GM23338 (cell line): ENCODE measurements at regions not wholly inside any gene's neighbourhood (a gene's known extent, or its start where the extent isn't known, plus 50 kb on each side); places are given as distances from the start of the nearest gene placed in this dataset.

Experiments used
- ATAC-seq: fragments of 200-7000 bp; cut with Tn5 transposase; 3 replicates; pipeline ENCODE4 v1.9.1; 2020
- DNase-seq: peaks from one replicate; pipeline ENCODE4 v3.0.0-alpha.2; 2015; ENCODE audit warnings: low spot score
- H2AFZ ChIP-seq: fragments of 200-600 bp; sonication (generic); 2 replicates; pipeline ENCODE4 v1.8.0; 2016; ENCODE audit warnings: antibody characterized with exemption, mild to moderate bottlenecking, moderate library complexity
- H3F3A ChIP-seq: fragments of 200-600 bp; sonication (generic); replicated peaks from 2 replicates; pipeline ENCODE4 v1.8.0; 2017; ENCODE audit warnings: antibody characterized with exemption, mixed run types, low read depth
- H3K27ac ChIP-seq: fragments of 200-600 bp; sonication (generic); 2 replicates; pipeline ENCODE4 v1.6.1; 2016; ENCODE audit warnings: low read depth
- H3K27me3 ChIP-seq: fragments of 200-600 bp; sonication (generic); 2 replicates; pipeline ENCODE4 v1.8.0; 2016; ENCODE audit warnings: mild to moderate bottlenecking, mixed run types, moderate library complexity; ENCODE audit not compliant: insufficient read depth
- H3K36me3 ChIP-seq: fragments of 200-600 bp; sonication (generic); 2 replicates; pipeline ENCODE4 v1.8.0; 2016; ENCODE audit warnings: mild to moderate bottlenecking; ENCODE audit not compliant: insufficient read depth
- H3K4me1 ChIP-seq: fragments of 200-600 bp; sonication (generic); 2 replicates; pipeline ENCODE4 v1.8.0; 2016; ENCODE audit warnings: mild to moderate bottlenecking, moderate library complexity; ENCODE audit not compliant: insufficient read depth
- H3K4me2 ChIP-seq: fragments of 200-600 bp; sonication (generic); 2 replicates; pipeline ENCODE4 v1.7.1; 2017; ENCODE audit warnings: mixed run types
- H3K4me3 ChIP-seq: fragments of 200-600 bp; sonication (generic); 2 replicates; pipeline ENCODE4 v1.6.1; 2016; ENCODE audit warnings: mixed run types
- H3K79me2 ChIP-seq: fragments of 200-600 bp; sonication (generic); replicated peaks from 2 replicates; pipeline ENCODE4 v1.8.0; 2017; ENCODE audit warnings: mild to moderate bottlenecking; ENCODE audit not compliant: insufficient read depth
- H3K9me2 ChIP-seq: fragments of 200-600 bp; sonication (generic); 2 replicates; pipeline ENCODE4 v1.8.0; 2017; ENCODE audit not compliant: insufficient read depth
- H4K20me1 ChIP-seq: fragments of 200-600 bp; sonication (generic); replicated peaks from 2 replicates; pipeline ENCODE4 v1.8.0; 2017; ENCODE audit warnings: mild to moderate bottlenecking; ENCODE audit not compliant: insufficient read depth
- H3K27ac Mint-ChIP-seq: 2 replicates; pipeline ENCODE4 v1.8.0; 2020; ENCODE audit warnings: inconsistent platforms, mild to moderate bottlenecking, moderate library complexity, mixed read lengths
- H3K27me3 Mint-ChIP-seq: 3 replicates; pipeline ENCODE4 v1.8.0; 2022; ENCODE audit warnings: low read depth, mild to moderate bottlenecking, moderate library complexity, mixed read lengths, inconsistent platforms; ENCODE audit not compliant: insufficient read depth, poor library complexity
- H3K36me3 Mint-ChIP-seq: 3 replicates; pipeline ENCODE4 v1.8.0; 2021; ENCODE audit warnings: low read depth, mild to moderate bottlenecking, inconsistent platforms, moderate library complexity, mixed read lengths
- H3K4me1 Mint-ChIP-seq: 3 replicates; pipeline ENCODE4 v1.8.0; 2020; ENCODE audit warnings: mild to moderate bottlenecking, inconsistent platforms, mixed read lengths
- H3K4me3 Mint-ChIP-seq: 3 replicates; pipeline ENCODE4 v1.8.0; 2021; ENCODE audit warnings: moderate library complexity, mild to moderate bottlenecking, inconsistent platforms, mixed read lengths
- H3K9me3 Mint-ChIP-seq: 3 replicates; pipeline ENCODE4 v1.8.0; 2020; ENCODE audit warnings: moderate library complexity, mild to moderate bottlenecking, inconsistent platforms, mixed read lengths
- ETS1 ChIP-seq: IDR thresholded peaks from 2 replicates; pipeline ENCODE4 v1.6.1; 2016; ENCODE audit warnings: antibody characterized with exemption
- EZH2 ChIP-seq: fragments of 200-600 bp; sonication (generic); IDR thresholded peaks from one replicate; pipeline ENCODE4 v1.8.0; 2017; ENCODE audit warnings: antibody characterized with exemption, mild to moderate bottlenecking, low read depth; ENCODE audit not compliant: unreplicated experiment
- EZH2phosphoT487 ChIP-seq: fragments of 200-600 bp; sonication (generic); IDR thresholded peaks from one replicate; pipeline ENCODE4 v1.8.1; 2018; ENCODE audit warnings: antibody characterized with exemption; ENCODE audit not compliant: unreplicated experiment
- JUNB ChIP-seq: IDR thresholded peaks from one replicate; pipeline ENCODE4 v1.6.1; 2016; ENCODE audit warnings: antibody characterized with exemption; ENCODE audit not compliant: unreplicated experiment
- NANOG ChIP-seq: IDR thresholded peaks from 2 replicates; pipeline ENCODE4 v1.6.1; 2016; ENCODE audit warnings: antibody characterized with exemption, borderline replicate concordance
- POLR2AphosphoS5 ChIP-seq: IDR thresholded peaks from 2 replicates; pipeline ENCODE4 v1.6.1; 2016; ENCODE audit warnings: antibody characterized with exemption, low read depth
- ZNF114 ChIP-seq: fragments of 250-450 bp; sonication (Bioruptor Pico); IDR thresholded peaks from 2 replicates; pipeline ENCODE4 v1.5.0; 2020; ENCODE audit warnings: mild to moderate bottlenecking, moderate library complexity
- ZNF331 ChIP-seq: fragments of 250-450 bp; sonication (Bioruptor Pico); IDR thresholded peaks from 2 replicates; pipeline ENCODE4 v1.5.0; 2020; ENCODE audit warnings: low read depth, mild to moderate bottlenecking, moderate library complexity
- TF ChIP-seq, protein P1 (sequence below): IDR thresholded peaks from one replicate; pipeline ENCODE4 v1.6.1; 2018; ENCODE audit warnings: antibody characterized with exemption; ENCODE audit not compliant: unreplicated experiment
- TF ChIP-seq, protein P2 (sequence below), 2 experiments: fragments of 200-600 bp in 1 of 2; sonication (generic) in 1 of 2; conservative IDR thresholded peaks; 2 replicates each; pipeline versions ENCODE4 v1.5.1 to v1.6.1; 2016 to 2017; ENCODE audit warnings: antibody characterized with exemption in 2 of 2, low read depth in 2 of 2, mild to moderate bottlenecking in 2 of 2, moderate library complexity in 1 of 2
- TF ChIP-seq, protein P3 (sequence below): fragments of 250-450 bp; sonication (Bioruptor Pico); IDR thresholded peaks from 2 replicates; pipeline ENCODE4 v1.5.0; 2020; ENCODE audit warnings: mild to moderate bottlenecking, moderate library complexity

- Histone ChIP-seq H3F3A (no peaks in the 10 kb centered on the region), H3K4me1 (no peaks in the 10 kb centered on the region), H3K9me2 (peaks cover 6% of the 10 kb centered on the region; the same call in 1 of the 2 replicates), H3K36me3 (no peaks in the 10 kb centered on the region), H3K79me2 (no peaks in the 10 kb centered on the region), H3K4me2 (no peak overlapping the region), H3K27me3 (no peaks in the 10 kb centered on the region), H4K20me1 (no peaks in the 10 kb centered on the region), H2AFZ (no peak overlapping the region), H3K27ac (no peak overlapping the region), H3K4me3 (no peak overlapping the region)
- H3K27me3 Mint-ChIP-seq, result peaks cover 8% of the 10 kb centered on the region
- no peak overlapping the region for H3K4me3 Mint-ChIP-seq
- peaks cover 21% of the 10 kb centered on the region for H3K4me1 Mint-ChIP-seq
- ATAC-seq (no peak), DNase-seq (no peak)
- 0 out of 3 replicates have a peak, but pooled peaks cover 2% of the 10 kb centered on the region for H3K9me3 Mint-ChIP-seq
- TF ChIP-seq ZNF331 (CRISPR knock-in tag) (no peak), JUNB (no peak), ZNF114 (CRISPR knock-in tag) (no peak), POLR2AphosphoS5 (no peak), NANOG (no peak), ETS1 (no peak), EZH2 (no peak), EZH2phosphoT487 (no peak)
- TF ChIP-seq, protein P1, sequence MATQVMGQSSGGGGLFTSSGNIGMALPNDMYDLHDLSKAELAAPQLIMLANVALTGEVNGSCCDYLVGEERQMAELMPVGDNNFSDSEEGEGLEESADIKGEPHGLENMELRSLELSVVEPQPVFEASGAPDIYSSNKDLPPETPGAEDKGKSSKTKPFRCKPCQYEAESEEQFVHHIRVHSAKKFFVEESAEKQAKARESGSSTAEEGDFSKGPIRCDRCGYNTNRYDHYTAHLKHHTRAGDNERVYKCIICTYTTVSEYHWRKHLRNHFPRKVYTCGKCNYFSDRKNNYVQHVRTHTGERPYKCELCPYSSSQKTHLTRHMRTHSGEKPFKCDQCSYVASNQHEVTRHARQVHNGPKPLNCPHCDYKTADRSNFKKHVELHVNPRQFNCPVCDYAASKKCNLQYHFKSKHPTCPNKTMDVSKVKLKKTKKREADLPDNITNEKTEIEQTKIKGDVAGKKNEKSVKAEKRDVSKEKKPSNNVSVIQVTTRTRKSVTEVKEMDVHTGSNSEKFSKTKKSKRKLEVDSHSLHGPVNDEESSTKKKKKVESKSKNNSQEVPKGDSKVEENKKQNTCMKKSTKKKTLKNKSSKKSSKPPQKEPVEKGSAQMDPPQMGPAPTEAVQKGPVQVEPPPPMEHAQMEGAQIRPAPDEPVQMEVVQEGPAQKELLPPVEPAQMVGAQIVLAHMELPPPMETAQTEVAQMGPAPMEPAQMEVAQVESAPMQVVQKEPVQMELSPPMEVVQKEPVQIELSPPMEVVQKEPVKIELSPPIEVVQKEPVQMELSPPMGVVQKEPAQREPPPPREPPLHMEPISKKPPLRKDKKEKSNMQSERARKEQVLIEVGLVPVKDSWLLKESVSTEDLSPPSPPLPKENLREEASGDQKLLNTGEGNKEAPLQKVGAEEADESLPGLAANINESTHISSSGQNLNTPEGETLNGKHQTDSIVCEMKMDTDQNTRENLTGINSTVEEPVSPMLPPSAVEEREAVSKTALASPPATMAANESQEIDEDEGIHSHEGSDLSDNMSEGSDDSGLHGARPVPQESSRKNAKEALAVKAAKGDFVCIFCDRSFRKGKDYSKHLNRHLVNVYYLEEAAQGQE, result no peak
- TF ChIP-seq, protein P2, sequence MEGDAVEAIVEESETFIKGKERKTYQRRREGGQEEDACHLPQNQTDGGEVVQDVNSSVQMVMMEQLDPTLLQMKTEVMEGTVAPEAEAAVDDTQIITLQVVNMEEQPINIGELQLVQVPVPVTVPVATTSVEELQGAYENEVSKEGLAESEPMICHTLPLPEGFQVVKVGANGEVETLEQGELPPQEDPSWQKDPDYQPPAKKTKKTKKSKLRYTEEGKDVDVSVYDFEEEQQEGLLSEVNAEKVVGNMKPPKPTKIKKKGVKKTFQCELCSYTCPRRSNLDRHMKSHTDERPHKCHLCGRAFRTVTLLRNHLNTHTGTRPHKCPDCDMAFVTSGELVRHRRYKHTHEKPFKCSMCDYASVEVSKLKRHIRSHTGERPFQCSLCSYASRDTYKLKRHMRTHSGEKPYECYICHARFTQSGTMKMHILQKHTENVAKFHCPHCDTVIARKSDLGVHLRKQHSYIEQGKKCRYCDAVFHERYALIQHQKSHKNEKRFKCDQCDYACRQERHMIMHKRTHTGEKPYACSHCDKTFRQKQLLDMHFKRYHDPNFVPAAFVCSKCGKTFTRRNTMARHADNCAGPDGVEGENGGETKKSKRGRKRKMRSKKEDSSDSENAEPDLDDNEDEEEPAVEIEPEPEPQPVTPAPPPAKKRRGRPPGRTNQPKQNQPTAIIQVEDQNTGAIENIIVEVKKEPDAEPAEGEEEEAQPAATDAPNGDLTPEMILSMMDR (conservative IDR thresholded peaks at IDR 0.05; ENCODE audit: low read depth in 2 of 2), result no peak
- H3K36me3 Mint-ChIP-seq, result no peaks in the 10 kb centered on the region
- no peak overlapping the region for H3K27ac Mint-ChIP-seq
These were observed 205.9 kb upstream of the LINGO1 start for GRCh38 chr15:77838595-77838994.

DNA sequence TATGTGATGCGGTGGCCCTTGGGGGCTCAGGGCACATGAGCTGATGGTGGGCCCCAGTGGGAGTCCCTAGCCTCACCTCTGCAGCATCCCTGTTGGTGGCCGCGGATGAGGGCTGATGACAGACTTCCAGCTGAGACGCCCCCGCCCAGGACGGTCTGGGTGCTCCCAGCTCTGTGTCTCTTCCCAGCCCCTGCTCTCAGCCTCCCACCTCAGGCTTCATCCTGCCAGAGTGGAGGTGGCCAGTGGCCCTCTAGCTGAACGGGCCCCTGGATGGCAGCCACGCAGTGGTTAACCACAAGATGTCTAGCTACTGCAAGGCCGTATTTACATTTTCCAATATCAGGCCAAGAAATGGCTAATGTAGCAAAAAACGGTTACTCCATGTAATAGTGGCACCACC, 205.3 kb upstream of the LINGO1 start:
- Mint-ChIP-seq H3K27me3 (peaks cover 8% of the 10 kb centered on the region), H3K4me1 (peaks cover 21% of the 10 kb centered on the region), H3K4me3 (no peak overlapping the region), H3K36me3 (no peaks in the 10 kb centered on the region), H3K27ac (no peak overlapping the region), H3K9me3 (no peaks in the 10 kb centered on the region)
- Histone ChIP-seq H3K4me1 (no peaks in the 10 kb centered on the region), H3K4me3 (no peak overlapping the region), H3F3A (no peaks in the 10 kb centered on the region), H3K79me2 (no peaks in the 10 kb centered on the region), H3K27ac (no peak overlapping the region), H3K9me2 (0 out of 2 replicates have a peak, but pooled peaks cover 4% of the 10 kb centered on the region), H3K27me3 (no peaks in the 10 kb centered on the region), H3K4me2 (no peak overlapping the region), H2AFZ (no peak overlapping the region), H3K36me3 (no peaks in the 10 kb centered on the region), H4K20me1 (no peaks in the 10 kb centered on the region)
- ATAC-seq (no peak), DNase-seq (no peak)
- TF ChIP-seq, protein P3, sequence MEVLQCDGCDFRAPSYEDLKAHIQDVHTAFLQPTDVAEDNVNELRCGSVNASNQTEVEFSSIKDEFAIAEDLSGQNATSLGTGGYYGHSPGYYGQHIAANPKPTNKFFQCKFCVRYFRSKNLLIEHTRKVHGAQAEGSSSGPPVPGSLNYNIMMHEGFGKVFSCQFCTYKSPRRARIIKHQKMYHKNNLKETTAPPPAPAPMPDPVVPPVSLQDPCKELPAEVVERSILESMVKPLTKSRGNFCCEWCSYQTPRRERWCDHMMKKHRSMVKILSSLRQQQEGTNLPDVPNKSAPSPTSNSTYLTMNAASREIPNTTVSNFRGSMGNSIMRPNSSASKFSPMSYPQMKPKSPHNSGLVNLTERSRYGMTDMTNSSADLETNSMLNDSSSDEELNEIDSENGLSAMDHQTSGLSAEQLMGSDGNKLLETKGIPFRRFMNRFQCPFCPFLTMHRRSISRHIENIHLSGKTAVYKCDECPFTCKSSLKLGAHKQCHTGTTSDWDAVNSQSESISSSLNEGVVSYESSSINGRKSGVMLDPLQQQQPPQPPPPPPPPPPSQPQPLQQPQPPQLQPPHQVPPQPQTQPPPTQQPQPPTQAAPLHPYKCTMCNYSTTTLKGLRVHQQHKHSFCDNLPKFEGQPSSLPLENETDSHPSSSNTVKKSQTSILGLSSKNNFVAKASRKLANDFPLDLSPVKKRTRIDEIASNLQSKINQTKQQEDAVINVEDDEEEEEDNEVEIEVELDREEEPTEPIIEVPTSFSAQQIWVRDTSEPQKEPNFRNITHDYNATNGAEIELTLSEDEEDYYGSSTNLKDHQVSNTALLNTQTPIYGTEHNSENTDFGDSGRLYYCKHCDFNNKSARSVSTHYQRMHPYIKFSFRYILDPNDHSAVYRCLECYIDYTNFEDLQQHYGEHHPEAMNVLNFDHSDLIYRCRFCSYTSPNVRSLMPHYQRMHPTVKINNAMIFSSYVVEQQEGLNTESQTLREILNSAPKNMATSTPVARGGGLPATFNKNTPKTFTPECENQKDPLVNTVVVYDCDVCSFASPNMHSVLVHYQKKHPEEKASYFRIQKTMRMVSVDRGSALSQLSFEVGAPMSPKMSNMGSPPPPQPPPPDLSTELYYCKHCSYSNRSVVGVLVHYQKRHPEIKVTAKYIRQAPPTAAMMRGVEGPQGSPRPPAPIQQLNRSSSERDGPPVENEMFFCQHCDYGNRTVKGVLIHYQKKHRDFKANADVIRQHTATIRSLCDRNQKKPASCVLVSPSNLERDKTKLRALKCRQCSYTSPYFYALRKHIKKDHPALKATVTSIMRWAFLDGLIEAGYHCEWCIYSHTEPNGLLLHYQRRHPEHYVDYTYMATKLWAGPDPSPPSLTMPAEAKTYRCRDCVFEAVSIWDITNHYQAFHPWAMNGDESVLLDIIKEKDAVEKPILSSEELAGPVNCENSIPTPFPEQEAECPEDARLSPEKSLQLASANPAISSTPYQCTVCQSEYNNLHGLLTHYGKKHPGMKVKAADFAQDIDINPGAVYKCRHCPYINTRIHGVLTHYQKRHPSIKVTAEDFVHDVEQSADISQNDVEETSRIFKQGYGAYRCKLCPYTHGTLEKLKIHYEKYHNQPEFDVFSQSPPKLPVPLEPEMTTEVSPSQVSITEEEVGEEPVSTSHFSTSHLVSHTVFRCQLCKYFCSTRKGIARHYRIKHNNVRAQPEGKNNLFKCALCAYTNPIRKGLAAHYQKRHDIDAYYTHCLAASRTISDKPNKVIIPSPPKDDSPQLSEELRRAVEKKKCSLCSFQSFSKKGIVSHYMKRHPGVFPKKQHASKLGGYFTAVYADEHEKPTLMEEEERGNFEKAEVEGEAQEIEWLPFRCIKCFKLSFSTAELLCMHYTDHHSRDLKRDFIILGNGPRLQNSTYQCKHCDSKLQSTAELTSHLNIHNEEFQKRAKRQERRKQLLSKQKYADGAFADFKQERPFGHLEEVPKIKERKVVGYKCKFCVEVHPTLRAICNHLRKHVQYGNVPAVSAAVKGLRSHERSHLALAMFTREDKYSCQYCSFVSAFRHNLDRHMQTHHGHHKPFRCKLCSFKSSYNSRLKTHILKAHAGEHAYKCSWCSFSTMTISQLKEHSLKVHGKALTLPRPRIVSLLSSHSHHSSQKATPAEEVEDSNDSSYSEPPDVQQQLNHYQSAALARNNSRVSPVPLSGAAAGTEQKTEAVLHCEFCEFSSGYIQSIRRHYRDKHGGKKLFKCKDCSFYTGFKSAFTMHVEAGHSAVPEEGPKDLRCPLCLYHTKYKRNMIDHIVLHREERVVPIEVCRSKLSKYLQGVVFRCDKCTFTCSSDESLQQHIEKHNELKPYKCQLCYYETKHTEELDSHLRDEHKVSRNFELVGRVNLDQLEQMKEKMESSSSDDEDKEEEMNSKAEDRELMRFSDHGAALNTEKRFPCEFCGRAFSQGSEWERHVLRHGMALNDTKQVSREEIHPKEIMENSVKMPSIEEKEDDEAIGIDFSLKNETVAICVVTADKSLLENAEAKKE (CRISPR knock-in tag), result no peak
- no peak for TF ChIP-seq JUNB
